Kidney capillary endothelial cell (primary cell): ENCODE measurements at regions not wholly inside any gene's neighbourhood (a gene's known extent, or its start where the extent isn't known, plus 50 kb on each side); places are given as distances from the start of the nearest gene placed in this dataset.
"Not testable (repeated sequence)": the region's sequence is repeated elsewhere in the genome, so short reads cannot be mapped to it uniquely, and the experiment has no call there.

Experiments used
- DNase-seq: peaks from one replicate; pipeline ENCODE4 v3.0.0-alpha.2; 2018; ENCODE audit warnings: low spot score

- no peak for DNase-seq
Measured at GRCh38 chr6:137933696-137934095, 66.6 kb downstream of the TNFAIP3 start.

- DNase-seq: no peak
Measured at GRCh38 chr6:137936798-137937197, 69.7 kb downstream of the TNFAIP3 start.

GRCh38 chr6:137937834-137938233, 70.8 kb downstream of the TNFAIP3 start:
- no peak for DNase-seq

- no peak for DNase-seq
Measured at GRCh38 chr6:137938770-137939379, 71.8 kb downstream of the TNFAIP3 start.

GRCh38 chr6:137941995-137942394, 74.9 kb downstream of the TNFAIP3 start:
- no peak for DNase-seq

GRCh38 chr6:137942736-137943135, 75.7 kb downstream of the TNFAIP3 start:
- no peak for DNase-seq

GRCh38 chr6:137944381-137944780, 77.3 kb downstream of the TNFAIP3 start:
- DNase-seq: not testable (repeated sequence)

- peak; percentile 51 for DNase-seq
Measured at GRCh38 chr6:137944793-137945498, 77.9 kb downstream of the TNFAIP3 start.

GRCh38 chr6:137949686-137950390, 82.8 kb downstream of the TNFAIP3 start:
- DNase-seq: no peak

- DNase-seq: no peak
Measured at GRCh38 chr6:137950581-137950980, 83.5 kb downstream of the TNFAIP3 start.

- DNase-seq: no peak
Measured at GRCh38 chr6:137951064-137951597, 84.1 kb downstream of the TNFAIP3 start.

GRCh38 chr6:137952247-137952646, 85.2 kb downstream of the TNFAIP3 start:
- DNase-seq: no peak

GRCh38 chr6:137953761-137954160, 86.7 kb downstream of the TNFAIP3 start:
- DNase-seq: no peak

- DNase-seq: no peak
Measured at GRCh38 chr6:137954253-137954652, 87.2 kb downstream of the TNFAIP3 start.

- no peak for DNase-seq
Measured at GRCh38 chr6:137956098-137956488, 89.0 kb downstream of the TNFAIP3 start.

GRCh38 chr6:137957471-137957870, 90.4 kb downstream of the TNFAIP3 start:
- no peak for DNase-seq

- peak; percentile 17 for DNase-seq
Measured at GRCh38 chr6:137958811-137959565, 91.9 kb downstream of the TNFAIP3 start.

- DNase-seq: no peak
Measured at GRCh38 chr6:137962725-137963124, 95.7 kb downstream of the TNFAIP3 start.

GRCh38 chr6:137964876-137965275, 97.8 kb downstream of the TNFAIP3 start:
- no peak for DNase-seq

GRCh38 chr6:137967689-137968454, 100.8 kb downstream of the TNFAIP3 start:
- DNase-seq: no peak

GRCh38 chr6:137968455-137968804, 101.4 kb downstream of the TNFAIP3 start:
- no peak for DNase-seq

GRCh38 chr6:137968901-137969300, 101.8 kb downstream of the TNFAIP3 start:
- no peak for DNase-seq
